Natural killer cell (primary cell): ENCODE measurements at regions not wholly inside any gene's neighbourhood (a gene's known extent, or its start where the extent isn't known, plus 50 kb on each side); places are given as distances from the start of the nearest gene placed in this dataset.

ENCODE experiments used
- ATAC-seq, 3 donors: fragments of 150-1000 bp in 2 of 3; fragments of 200-7000 bp in 1 of 3; cut with Tn5 transposase; 1 replicate in 1 of 3; 2 replicates in 2 of 3; pipeline ENCODE4 v1.10.0; 2021; ENCODE audit warnings: mild to moderate bottlenecking in 2 of 3, moderate library complexity in 2 of 3
- DNase-seq, 2 donors: peaks; one replicate each; pipeline versions ENCODE4 v3.0.0 to v3.0.0-alpha.2; 2013 to 2021; ENCODE audit warnings: mixed read lengths in 1 of 2
- H3K27ac ChIP-seq: one replicate; pipeline ENCODE4 v1.5.1; 2013; ENCODE audit warnings: mild to moderate bottlenecking, low read length
- H3K27me3 ChIP-seq: one replicate; pipeline ENCODE4 v1.6.1; 2013; ENCODE audit warnings: low read length; ENCODE audit not compliant: control insufficient read depth, insufficient read depth
- H3K36me3 ChIP-seq: one replicate; pipeline ENCODE4 v1.6.1; 2013; ENCODE audit warnings: low read length; ENCODE audit not compliant: control insufficient read depth, insufficient read depth
- H3K4me1 ChIP-seq: one replicate; pipeline ENCODE4 v1.6.1; 2013; ENCODE audit warnings: low read length; ENCODE audit not compliant: control insufficient read depth, insufficient read depth
- H3K4me3 ChIP-seq: one replicate; pipeline ENCODE4 v1.5.1; 2013; ENCODE audit warnings: low read length
- H3K9me3 ChIP-seq: one replicate; pipeline ENCODE4 v1.6.1; 2013; ENCODE audit warnings: low read length; ENCODE audit not compliant: control insufficient read depth, insufficient read depth
- H3K27ac Mint-ChIP-seq, 2 donors: one replicate each; pipeline ENCODE4 v1.8.0; 2022; ENCODE audit warnings: mild to moderate bottlenecking in 2 of 2, mixed read lengths in 2 of 2, moderate library complexity in 1 of 2
- H3K27me3 Mint-ChIP-seq, 2 donors: one replicate each; pipeline ENCODE4 v1.8.0; 2022; ENCODE audit warnings: low read depth in 2 of 2, mixed read lengths in 2 of 2
- H3K36me3 Mint-ChIP-seq: one replicate; pipeline ENCODE4 v1.8.0; 2022; ENCODE audit warnings: mixed read lengths
- H3K4me1 Mint-ChIP-seq, 2 donors: one replicate each; pipeline ENCODE4 v1.8.0; 2022; ENCODE audit warnings: mixed read lengths in 2 of 2
- H3K4me3 Mint-ChIP-seq: one replicate; pipeline ENCODE4 v1.8.0; 2022; ENCODE audit warnings: mild to moderate bottlenecking, moderate library complexity, mixed read lengths
- H3K9me3 Mint-ChIP-seq, 2 donors: one replicate each; pipeline ENCODE4 v1.8.0; 2022; ENCODE audit warnings: mixed read lengths in 2 of 2
- CTCF ChIP-seq: fragments of 200-600 bp; IDR thresholded peaks from one replicate; pipeline ENCODE4 v1.8.0; 2022; ENCODE audit warnings: antibody characterized with exemption
- WGBS: methylation state at CpG from one replicate; pipeline ENCODE4 v1.1.7; 2013; ENCODE audit warnings: missing lambda C conversion rate; ENCODE audit not compliant: insufficient coverage; 5-methylcytosine and 5-hydroxymethylcytosine counted together
- intact Hi-C: fragments of 100-400 bp; cut with micrococcal nuclease; formaldehyde crosslinking; loops from one replicate; pipeline ENCODE4 v1.14.2; 2022

GRCh38 chr9:80131627-80132026, 559.9 kb downstream of the TLE4 start:
- DNase-seq (no peak), ATAC-seq (no peak)
- 90% methylated on average over 2 of the region's 2 CpGs for WGBS
- Histone ChIP-seq H3K4me1 (no peaks in the 10 kb centered on the region), H3K27me3 (no peaks in the 10 kb centered on the region), H3K36me3 (no peaks in the 10 kb centered on the region), H3K27ac (no peak overlapping the region), H3K9me3 (no peaks in the 10 kb centered on the region), H3K4me3 (no peak overlapping the region)
- Mint-ChIP-seq H3K4me1 (no peaks in the 10 kb centered on the region), H3K27me3 (no peaks in the 10 kb centered on the region), H3K4me3 (no peak overlapping the region), H3K36me3 (no peaks in the 10 kb centered on the region), H3K27ac (no peak overlapping the region), H3K9me3 (peaks cover 0 to 3% of the 10 kb centered on the region in 2 donors)
- intact Hi-C loops, result no loop called here
- no peak for TF ChIP-seq CTCF

GRCh38 chr9:80127920-80128319, 556.2 kb downstream of the TLE4 start:
- H3K27ac Mint-ChIP-seq, result no peak overlapping the region
- ATAC-seq (no peak), DNase-seq (no peak)
- no peak overlapping the region for H3K27ac ChIP-seq
- TF ChIP-seq CTCF, result no peak
- H3K27me3 Mint-ChIP-seq, result no peaks in the 10 kb centered on the region
- H3K9me3 ChIP-seq, result no peaks in the 10 kb centered on the region
- H3K4me1 ChIP-seq, result no peaks in the 10 kb centered on the region
- peaks cover 0 to 3% of the 10 kb centered on the region in 2 donors for H3K9me3 Mint-ChIP-seq
- no peak overlapping the region for H3K4me3 ChIP-seq
- H3K36me3 ChIP-seq, result no peaks in the 10 kb centered on the region
- H3K4me1 Mint-ChIP-seq, result no peaks in the 10 kb centered on the region
- intact Hi-C loops, result no loop called here
- H3K27me3 ChIP-seq, result no peaks in the 10 kb centered on the region
- no peaks in the 10 kb centered on the region for H3K36me3 Mint-ChIP-seq
- WGBS, result 91% methylated on average over 6 of the region's 6 CpGs
- H3K4me3 Mint-ChIP-seq, result no peak overlapping the region

GRCh38 chr9:80125731-80126264, 554.0 kb downstream of the TLE4 start:
- Histone ChIP-seq H3K27ac (no peak overlapping the region), H3K9me3 (no peaks in the 10 kb centered on the region), H3K4me1 (no peaks in the 10 kb centered on the region), H3K4me3 (no peak overlapping the region), H3K27me3 (no peaks in the 10 kb centered on the region), H3K36me3 (no peaks in the 10 kb centered on the region)
- Mint-ChIP-seq H3K27me3 (no peaks in the 10 kb centered on the region), H3K9me3 (peaks cover 0 to 3% of the 10 kb centered on the region in 2 donors), H3K27ac (no peak overlapping the region), H3K36me3 (no peaks in the 10 kb centered on the region), H3K4me3 (no peak overlapping the region), H3K4me1 (no peaks in the 10 kb centered on the region)
- DNase-seq, result no peak
- WGBS, result 92% methylated on average over 3 of the region's 3 CpGs
- no peak for TF ChIP-seq CTCF
- intact Hi-C loops, result no loop called here
- no peak for ATAC-seq

- H3K4me1 ChIP-seq, result no peaks in the 10 kb centered on the region
- no peak overlapping the region for H3K4me3 ChIP-seq
- no peak overlapping the region for H3K27ac ChIP-seq
- DNase-seq (no peak), ATAC-seq (no peak)
- no peaks in the 10 kb centered on the region for H3K27me3 Mint-ChIP-seq
- TF ChIP-seq CTCF, result no peak
- intact Hi-C loops, result no loop called here
- 83% methylated on average over 3 of the region's 3 CpGs for WGBS
- H3K27ac Mint-ChIP-seq, result no peak overlapping the region
- no peaks in the 10 kb centered on the region for H3K4me1 Mint-ChIP-seq
- H3K36me3 Mint-ChIP-seq, result no peaks in the 10 kb centered on the region
- H3K9me3 Mint-ChIP-seq, result peaks cover 2% of the 10 kb centered on the region in 2 donors
- H3K36me3 ChIP-seq, result no peaks in the 10 kb centered on the region
- no peaks in the 10 kb centered on the region for H3K9me3 ChIP-seq
- H3K4me3 Mint-ChIP-seq, result no peak overlapping the region
- H3K27me3 ChIP-seq, result no peaks in the 10 kb centered on the region
These were observed 545.3 kb downstream of the TLE4 start for GRCh38 chr9:80117031-80117430.
